SIG-M5 treated with dmso at 0.1 percent for 504 hours (cell line): ENCODE measurements at regions not wholly inside any gene's neighbourhood (a gene's known extent, or its start where the extent isn't known, plus 50 kb on each side); places are given as distances from the start of the nearest gene placed in this dataset.

ENCODE experiments used
- DNase-seq: peaks from one replicate; lab custom pipeline; 2025; ENCODE audit not compliant: unreplicated experiment; lab: John Stamatoyannopoulos, UW

GRCh38 chr6:93972791-93973190 is 553.4 kb upstream of the EPHA7 start:
- no peak for DNase-seq

GRCh38 chr6:93970684-93971083 is 551.3 kb upstream of the EPHA7 start:
- no peak for DNase-seq

- DNase-seq, result no peak
Observed at GRCh38 chr6:93968126-93968525, 548.8 kb upstream of the EPHA7 start.

GRCh38 chr6:93964926-93965325 is 545.6 kb upstream of the EPHA7 start:
- no peak for DNase-seq

GRCh38 chr6:93964321-93964720 is 545.0 kb upstream of the EPHA7 start:
- no peak for DNase-seq

GRCh38 chr6:93962566-93962965 is 543.2 kb upstream of the EPHA7 start:
- DNase-seq, result peak; percentile 2

GRCh38 chr6:93954584-93954983 is 535.2 kb upstream of the EPHA7 start:
- no peak for DNase-seq

- DNase-seq, result no peak
Observed at GRCh38 chr6:93943661-93944060, 524.3 kb upstream of the EPHA7 start.

- DNase-seq, result no peak
Observed at GRCh38 chr6:93940381-93940780, 521.0 kb upstream of the EPHA7 start.

- no peak for DNase-seq
Observed at GRCh38 chr6:93932175-93932574, 512.8 kb upstream of the EPHA7 start.

GRCh38 chr6:93927731-93928130 is 508.4 kb upstream of the EPHA7 start:
- no peak for DNase-seq

GRCh38 chr6:93919365-93919764 is 500.0 kb upstream of the EPHA7 start:
- DNase-seq, result no peak

- no peak for DNase-seq
Observed at GRCh38 chr6:93918258-93918657, 498.9 kb upstream of the EPHA7 start.

- DNase-seq, result no peak
Observed at GRCh38 chr6:93917216-93917615, 497.9 kb upstream of the EPHA7 start.

GRCh38 chr6:93916716-93917115 is 497.4 kb upstream of the EPHA7 start:
- no peak for DNase-seq

GRCh38 chr6:93915961-93916360 is 496.6 kb upstream of the EPHA7 start:
- DNase-seq, result no peak

GRCh38 chr6:93902517-93902916 is 483.2 kb upstream of the EPHA7 start:
- DNase-seq, result no peak

- no peak for DNase-seq
Observed at GRCh38 chr6:93900142-93900541, 480.8 kb upstream of the EPHA7 start.

- DNase-seq, result no peak
Observed at GRCh38 chr6:93896081-93896480, 476.7 kb upstream of the EPHA7 start.

GRCh38 chr6:93894521-93894920 is 475.2 kb upstream of the EPHA7 start:
- no peak for DNase-seq

- no peak for DNase-seq
Observed at GRCh38 chr6:93889713-93890112, 470.4 kb upstream of the EPHA7 start.

GRCh38 chr6:93886416-93886815 is 467.1 kb upstream of the EPHA7 start:
- DNase-seq, result no peak

- no peak for DNase-seq
Observed at GRCh38 chr6:93859971-93860370, 440.6 kb upstream of the EPHA7 start.

GRCh38 chr6:93858213-93858612 is 438.9 kb upstream of the EPHA7 start:
- no peak for DNase-seq
